ENCODE measurements at regions not wholly inside any gene's neighbourhood (a gene's known extent, or its start where the extent isn't known, plus 50 kb on each side); places are given as distances from the start of the nearest gene placed in this dataset.

GRCh38 chr12:127571578-127571977 is 695.4 kb upstream of the TMEM132C start:
- TF ChIP-seq CTCF (IDR thresholded peaks at IDR 0.05; ENCODE audit: poor library complexity, severe bottlenecking) (no peak), TAF1 (IDR thresholded peaks at IDR 0.05; ENCODE audit: low read depth) (no peak), POLR2AphosphoS5 (IDR thresholded peaks at IDR 0.05) (no peak), EZH2 (IDR thresholded peaks at IDR 0.05; ENCODE audit: borderline replicate concordance, insufficient read depth, low read length, poor library complexity, severe bottlenecking) (no peak), REST (IDR thresholded peaks at IDR 0.05; ENCODE audit: borderline replicate concordance) (no peak), EP300 (conservative IDR thresholded peaks at IDR 0.05; ENCODE audit: poor library complexity, severe bottlenecking) (no peak), MXI1 (conservative IDR thresholded peaks at IDR 0.05; ENCODE audit: poor library complexity, severe bottlenecking) (no peak), RAD21 (conservative IDR thresholded peaks at IDR 0.05) (no peak)
